Epithelial cell of proximal tubule (primary cell): ENCODE measurements at regions not wholly inside any gene's neighbourhood (a gene's known extent, or its start where the extent isn't known, plus 50 kb on each side); places are given as distances from the start of the nearest gene placed in this dataset.

Experiments
- DNase-seq: peaks from one replicate; pipeline ENCODE4 v3.0.0-alpha.2; 2011; ENCODE audit warnings: low read depth
- H3K4me3 ChIP-seq: 2 replicates; pipeline ENCODE4 v1.5.1; 2011; ENCODE audit warnings: low read depth, mild to moderate bottlenecking, low read length
- CTCF ChIP-seq: conservative IDR thresholded peaks from 2 replicates; pipeline ENCODE4 v1.5.1; 2012; ENCODE audit warnings: low read depth, mild to moderate bottlenecking, low read length

- DNase-seq, result no peak
- no peak for TF ChIP-seq CTCF
- no peak overlapping the region for H3K4me3 ChIP-seq
These were observed 108.2 kb upstream of the DMAC1 start for GRCh38 chr9:7907551-7908337.

- no peak overlapping the region for H3K4me3 ChIP-seq
- no peak for DNase-seq
- TF ChIP-seq CTCF, result no peak
These were observed 107.4 kb upstream of the DMAC1 start for GRCh38 chr9:7906783-7907550.

GRCh38 chr9:7901621-7902020, 102.0 kb upstream of the DMAC1 start:
- no peak for TF ChIP-seq CTCF
- DNase-seq, result no peak
- H3K4me3 ChIP-seq, result no peak overlapping the region

GRCh38 chr9:7900541-7900940, 101.0 kb upstream of the DMAC1 start:
- DNase-seq, result no peak
- no peak overlapping the region for H3K4me3 ChIP-seq
- no peak for TF ChIP-seq CTCF

- no peak for DNase-seq
- TF ChIP-seq CTCF, result no peak
- no peak overlapping the region for H3K4me3 ChIP-seq
These were observed 100.2 kb upstream of the DMAC1 start for GRCh38 chr9:7899753-7900152.

- DNase-seq, result no peak
- no peak for TF ChIP-seq CTCF
- H3K4me3 ChIP-seq, result no peak overlapping the region
These were observed 94.7 kb upstream of the DMAC1 start for GRCh38 chr9:7894231-7894630.
